GM18870 (cell line): ENCODE measurements at regions not wholly inside any gene's neighbourhood (a gene's known extent, or its start where the extent isn't known, plus 50 kb on each side); places are given as distances from the start of the nearest gene placed in this dataset.
"Not testable (repeated sequence)": the region's sequence is repeated elsewhere in the genome, so short reads cannot be mapped to it uniquely, and the experiment has no call there.

ENCODE experiments used
- ATAC-seq: cut with Tn5 transposase; IDR thresholded peaks from one replicate; pipeline ENCODE4 v1.9.1; 2021; ENCODE audit warnings: moderate library complexity; ENCODE audit not compliant: unreplicated experiment

GRCh38 chr4:120636120-120636630, 286.4 kb downstream of the PRDM5 start:
- ATAC-seq, result no peak

GRCh38 chr4:120633810-120634209, 288.7 kb downstream of the PRDM5 start:
- no peak for ATAC-seq

- ATAC-seq, result no peak
These were observed 292.1 kb downstream of the PRDM5 start for GRCh38 chr4:120630427-120630826.

- no peak for ATAC-seq
These were observed 292.9 kb downstream of the PRDM5 start for GRCh38 chr4:120629546-120630108.

GRCh38 chr4:120622601-120623000, 299.9 kb downstream of the PRDM5 start:
- ATAC-seq, result no peak

- no peak for ATAC-seq
These were observed 305.4 kb downstream of the PRDM5 start for GRCh38 chr4:120617171-120617570.

- no peak for ATAC-seq
These were observed 306.5 kb downstream of the PRDM5 start for GRCh38 chr4:120616041-120616440.

GRCh38 chr4:120613778-120614177, 308.7 kb downstream of the PRDM5 start:
- no peak for ATAC-seq

- ATAC-seq, result no peak
These were observed 311.4 kb downstream of the PRDM5 start for GRCh38 chr4:120611092-120611491.

- ATAC-seq, result no peak
These were observed 331.5 kb downstream of the PRDM5 start for GRCh38 chr4:120591038-120591437.

- ATAC-seq, result no peak
These were observed 332.7 kb downstream of the PRDM5 start for GRCh38 chr4:120589787-120590186.

GRCh38 chr4:120568731-120569130, 353.8 kb downstream of the PRDM5 start:
- ATAC-seq, result no peak

GRCh38 chr4:120561648-120562047, 360.9 kb downstream of the PRDM5 start:
- no peak for ATAC-seq

- ATAC-seq, result no peak
These were observed 365.2 kb downstream of the PRDM5 start for GRCh38 chr4:120557372-120557771.

- ATAC-seq, result no peak
These were observed 367.5 kb downstream of the PRDM5 start for GRCh38 chr4:120555058-120555457.

GRCh38 chr4:120554086-120554485, 368.4 kb downstream of the PRDM5 start:
- no peak for ATAC-seq

- not testable (repeated sequence) for ATAC-seq
These were observed 371.8 kb downstream of the PRDM5 start for GRCh38 chr4:120550624-120551220.

- ATAC-seq, result no peak
These were observed 373.4 kb downstream of the PRDM5 start for GRCh38 chr4:120549011-120549570.

GRCh38 chr4:120545391-120545790, 377.1 kb downstream of the PRDM5 start:
- no peak for ATAC-seq

GRCh38 chr4:120544838-120545237, 377.7 kb downstream of the PRDM5 start:
- ATAC-seq, result no peak

- ATAC-seq, result no peak
These were observed 381.9 kb downstream of the PRDM5 start for GRCh38 chr4:120540625-120541024.

- ATAC-seq, result no peak
These were observed 385.6 kb downstream of the PRDM5 start for GRCh38 chr4:120536884-120537283.
